CD8-positive, alpha-beta memory T cell (primary cell): ENCODE measurements at regions not wholly inside any gene's neighbourhood (a gene's known extent, or its start where the extent isn't known, plus 50 kb on each side); places are given as distances from the start of the nearest gene placed in this dataset.
A peak's percentile ranks its signal among the peaks of the same experiment; 100 is the strongest.
"Not testable (repeated sequence)": the region's sequence is repeated elsewhere in the genome, so short reads cannot be mapped to it uniquely, and the experiment has no call there.

Experiments
- CTCF ChIA-PET: fragments of 350-600 bp; sonication (Branson Sonifier 250); formaldehyde crosslinking; loops from one replicate; lab custom pipeline; 2021; ENCODE audit warnings: antibody characterized with exemption; lab: Charles Lee
- POLR2A ChIA-PET: fragments of 350-600 bp; sonication (Branson Sonifier 250); formaldehyde crosslinking; loops from one replicate; lab custom pipeline; 2021; ENCODE audit warnings: antibody characterized with exemption; lab: Charles Lee
- DNase-seq, 5 donors: peaks; one replicate each; pipeline versions ENCODE4 v3.0.0 to v3.0.0-alpha.2; 2020 to 2022; ENCODE audit warnings: mixed read lengths in 1 of 5
- H3K27ac ChIP-seq: one replicate; pipeline ENCODE4 v1.7.0; 2013; ENCODE audit warnings: low read depth, mild to moderate bottlenecking, low read length, moderate library complexity
- H3K27me3 ChIP-seq: 2 replicates; pipeline ENCODE4 v1.7.0; 2013; ENCODE audit warnings: low read length, mild to moderate bottlenecking; ENCODE audit not compliant: insufficient read depth, poor library complexity, severe bottlenecking
- H3K36me3 ChIP-seq: 2 replicates; pipeline ENCODE4 v1.7.0; 2013; ENCODE audit warnings: mild to moderate bottlenecking, low read length, moderate library complexity; ENCODE audit not compliant: insufficient read depth
- H3K4me1 ChIP-seq: 2 replicates; pipeline ENCODE4 v1.7.0; 2013; ENCODE audit warnings: mild to moderate bottlenecking, low read length, moderate library complexity; ENCODE audit not compliant: insufficient read depth
- H3K4me3 ChIP-seq: 2 replicates; pipeline ENCODE4 v1.7.0; 2013; ENCODE audit warnings: mild to moderate bottlenecking, low read length
- H3K9me3 ChIP-seq: 2 replicates; pipeline ENCODE4 v1.7.0; 2013; ENCODE audit warnings: mild to moderate bottlenecking, low read length
- H3K27ac Mint-ChIP-seq, 8 donors: one replicate each; pipeline ENCODE4 v1.8.0; 2020 to 2021; ENCODE audit warnings: mixed read lengths in 8 of 8, mild to moderate bottlenecking in 6 of 8, inconsistent platforms in 3 of 8, moderate library complexity in 3 of 8
- H3K27me3 Mint-ChIP-seq, 2 donors: one replicate each; pipeline ENCODE4 v1.8.0; 2020 to 2021; ENCODE audit warnings: mixed read lengths in 2 of 2, mild to moderate bottlenecking in 1 of 2, moderate library complexity in 1 of 2
- H3K36me3 Mint-ChIP-seq, 3 donors: one replicate each; pipeline ENCODE4 v1.8.0; 2020 to 2021; ENCODE audit warnings: mixed read lengths in 3 of 3, inconsistent platforms in 1 of 3, mild to moderate bottlenecking in 1 of 3
- H3K4me1 Mint-ChIP-seq, 3 donors: one replicate each; pipeline ENCODE4 v1.8.0; 2020 to 2021; ENCODE audit warnings: mixed read lengths in 3 of 3, inconsistent platforms in 1 of 3, mild to moderate bottlenecking in 1 of 3
- H3K4me3 Mint-ChIP-seq, 7 donors: one replicate each; pipeline ENCODE4 v1.8.0; 2020 to 2021; ENCODE audit warnings: mixed read lengths in 7 of 7, mild to moderate bottlenecking in 6 of 7, moderate library complexity in 4 of 7, inconsistent platforms in 2 of 7
- H3K9me3 Mint-ChIP-seq, 5 donors: one replicate each; pipeline ENCODE4 v1.8.0; 2020 to 2022; ENCODE audit warnings: mixed read lengths in 5 of 5, mild to moderate bottlenecking in 3 of 5, moderate library complexity in 2 of 5, inconsistent platforms in 1 of 5

GRCh38 chr2:434625-435024 lies 146.7 kb upstream of the ALKAL2 start:
- H3K4me3 ChIP-seq: no peak overlapping the region
- H3K4me1 Mint-ChIP-seq: peaks cover 48 to 59% (median 53%) of the 10 kb centered on the region in 3 donors
- no peaks in the 10 kb centered on the region for H3K27me3 ChIP-seq
- H3K4me1 ChIP-seq: peaks cover 36% of the 10 kb centered on the region
- peak overlapping the region in 4 of 8 donors; percentile 24 to 90 (median 79) for H3K27ac Mint-ChIP-seq
- POLR2A ChIA-PET: no interaction called here
- H3K4me3 Mint-ChIP-seq: no peak overlapping the region
- no peaks in the 10 kb centered on the region for H3K9me3 ChIP-seq
- no peaks in the 10 kb centered on the region for H3K36me3 ChIP-seq
- no peak overlapping the region for H3K27ac ChIP-seq
- no peaks in the 10 kb centered on the region for H3K27me3 Mint-ChIP-seq
- peaks cover 0 to under 1% (median 0%) of the 10 kb centered on the region in 3 donors for H3K36me3 Mint-ChIP-seq
- H3K9me3 Mint-ChIP-seq: peaks cover 0 to 2% (median 0%) of the 10 kb centered on the region in 5 donors
- CTCF ChIA-PET: interaction anchor here (1.8 kb wide), 1 partner anchor 40 kb away, joined by 4 read pairs; no protein-coding TSS in a partner anchor
- DNase-seq: no peak

DNA sequence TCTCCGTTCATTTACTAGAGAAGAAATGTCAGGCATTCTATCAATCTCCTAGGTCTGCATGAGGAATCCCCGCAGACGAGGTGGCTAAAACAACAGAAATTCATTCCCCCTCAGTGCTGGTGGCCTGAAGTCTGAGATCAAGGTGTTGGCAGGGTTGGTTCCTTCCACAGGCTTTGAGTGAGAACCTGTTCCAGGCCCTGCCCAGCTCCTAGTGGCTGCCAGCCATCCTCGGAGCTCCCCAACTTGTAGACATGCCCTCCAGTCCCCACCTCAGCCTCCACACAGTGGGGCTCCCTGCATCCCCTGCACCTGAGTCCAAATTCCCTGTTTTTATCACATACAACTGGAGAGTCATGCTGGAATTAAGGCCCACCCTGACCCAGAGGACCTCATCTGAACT lies 145.3 kb upstream of the ALKAL2 start:
- H3K27me3 Mint-ChIP-seq: no peaks in the 10 kb centered on the region
- Histone ChIP-seq H3K4me3 (no peak overlapping the region), H3K36me3 (no peaks in the 10 kb centered on the region), H3K27ac (no peak overlapping the region), H3K27me3 (no peaks in the 10 kb centered on the region), H3K9me3 (no peaks in the 10 kb centered on the region), H3K4me1 (peaks cover 39% of the 10 kb centered on the region)
- DNase-seq: no peak
- peaks cover 42 to 59% (median 50%) of the 10 kb centered on the region in 3 donors for H3K4me1 Mint-ChIP-seq
- peak overlapping the region in 3 of 8 donors; percentile 37 to 90 (median 50) for H3K27ac Mint-ChIP-seq
- POLR2A ChIA-PET: no interaction called here
- peaks cover 0 to 7% (median 0%) of the 10 kb centered on the region in 3 donors for H3K36me3 Mint-ChIP-seq
- H3K4me3 Mint-ChIP-seq: peak overlapping the region in 1 of 7 donors; percentile 23
- H3K9me3 Mint-ChIP-seq: no peaks in the 10 kb centered on the region
- CTCF ChIA-PET: no interaction called here

GRCh38 chr2:430291-431040 lies 142.6 kb upstream of the ALKAL2 start:
- peak in 1 of 5 donors; percentile 14 for DNase-seq
- peaks cover 0 to 7% (median 0%) of the 10 kb centered on the region in 3 donors for H3K36me3 Mint-ChIP-seq
- H3K27me3 Mint-ChIP-seq: no peaks in the 10 kb centered on the region
- peak overlapping the region; percentile 72 to 99 (median 96) for H3K27ac Mint-ChIP-seq
- no peaks in the 10 kb centered on the region for H3K9me3 Mint-ChIP-seq
- no peaks in the 10 kb centered on the region for H3K27me3 ChIP-seq
- H3K4me3 Mint-ChIP-seq: peak overlapping the region; percentile 74 to 86 (median 81)
- H3K4me1 ChIP-seq: peaks cover 25% of the 10 kb centered on the region
- peaks cover 31 to 44% (median 36%) of the 10 kb centered on the region in 3 donors for H3K4me1 Mint-ChIP-seq
- no peaks in the 10 kb centered on the region for H3K9me3 ChIP-seq
- H3K27ac ChIP-seq: peak overlapping the region; percentile 42
- CTCF ChIA-PET: interaction anchor here (0.8 to 1.4 kb wide), 3 partner anchors 8 to 40 kb away, joined by 4 to 6 read pairs (median 4); no protein-coding TSS in a partner anchor
- peak overlapping the region; percentile 59 for H3K4me3 ChIP-seq
- POLR2A ChIA-PET: interaction anchor here (0.7 to 1.2 kb wide), 2 partner anchors 8 to 154 kb away, joined by 3 to 4 read pairs; no protein-coding TSS in a partner anchor
- H3K36me3 ChIP-seq: no peaks in the 10 kb centered on the region

DNA sequence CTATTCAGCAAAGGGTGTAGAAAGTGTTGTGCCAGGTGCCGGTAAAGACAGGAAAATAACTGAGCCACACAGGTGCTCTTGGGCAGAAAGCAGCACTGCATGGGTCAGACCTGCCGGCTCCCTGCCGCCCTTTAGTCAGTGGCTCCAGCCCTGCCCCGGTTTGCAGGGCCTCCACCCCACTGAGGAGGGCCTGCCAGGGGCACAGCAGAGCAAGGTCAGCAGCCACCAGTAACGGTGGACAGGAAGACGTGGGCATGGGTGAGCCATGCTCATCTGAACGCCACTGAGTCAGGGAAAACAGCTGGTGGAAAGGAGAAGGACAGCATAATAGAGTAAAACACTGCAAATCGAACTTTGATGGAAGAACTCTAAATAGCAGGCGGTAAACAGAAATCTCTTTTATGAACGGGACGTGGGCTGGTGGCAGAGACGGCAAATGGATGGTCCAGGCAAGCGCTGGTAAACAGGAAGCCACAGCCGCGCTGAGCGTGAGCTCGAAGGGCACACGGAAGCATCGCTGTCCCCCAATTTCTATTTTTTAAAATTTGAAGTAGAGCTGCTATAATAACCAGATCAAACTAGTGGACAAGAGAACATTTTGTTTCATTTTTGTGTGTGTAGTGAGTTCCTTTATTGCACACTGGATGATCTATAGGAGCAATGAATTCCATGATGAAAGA lies 141.8 kb upstream of the ALKAL2 start:
- peaks cover 0 to 7% (median 0%) of the 10 kb centered on the region in 3 donors for H3K36me3 Mint-ChIP-seq
- H3K27ac ChIP-seq: peak overlapping the region; percentile 42
- ChIA-PET CTCF (interaction anchor here (0.8 to 1.4 kb wide), 3 partner anchors 8 to 41 kb away, joined by 4 to 6 read pairs (median 4); no protein-coding TSS in a partner anchor), POLR2A (interaction anchor here (0.7 to 1.2 kb wide), 2 partner anchors 8 to 155 kb away, joined by 3 to 4 read pairs; no protein-coding TSS in a partner anchor)
- peaks cover 31 to 42% (median 33%) of the 10 kb centered on the region in 3 donors for H3K4me1 Mint-ChIP-seq
- peak overlapping the region; percentile 72 to 99 (median 96) for H3K27ac Mint-ChIP-seq
- peak overlapping the region; percentile 74 to 86 (median 81) for H3K4me3 Mint-ChIP-seq
- H3K27me3 Mint-ChIP-seq: peaks cover 0 to under 1% of the 10 kb centered on the region in 2 donors
- no peaks in the 10 kb centered on the region for H3K27me3 ChIP-seq
- H3K36me3 ChIP-seq: no peaks in the 10 kb centered on the region
- H3K9me3 ChIP-seq: no peaks in the 10 kb centered on the region
- peak in 3 of 5 donors; percentile 20 to 60 (median 37) for DNase-seq
- H3K9me3 Mint-ChIP-seq: no peaks in the 10 kb centered on the region
- H3K4me3 ChIP-seq: peak overlapping the region; percentile 59
- H3K4me1 ChIP-seq: peaks cover 25% of the 10 kb centered on the region

DNA sequence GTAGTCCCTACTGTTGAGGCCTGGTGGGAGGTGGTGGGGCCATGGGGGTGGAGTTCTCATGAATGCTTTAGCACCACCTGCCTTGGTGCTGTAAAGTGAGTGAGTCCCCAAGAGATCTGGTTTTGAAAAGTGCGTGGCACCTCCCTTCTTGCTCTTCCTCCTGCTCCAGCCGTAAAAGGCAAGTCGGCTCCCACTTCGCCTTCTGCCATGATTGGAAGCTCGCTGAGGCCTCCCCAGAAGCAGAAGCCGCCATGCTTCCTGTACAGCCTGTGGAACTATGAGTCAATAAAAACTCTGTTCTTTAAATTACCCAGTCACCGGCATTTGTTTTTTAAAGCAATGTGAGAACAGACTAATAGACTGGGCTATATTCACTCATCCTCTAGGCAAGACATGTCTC lies 141.3 kb upstream of the ALKAL2 start:
- Histone ChIP-seq H3K27ac (no peak overlapping the region), H3K4me3 (peak overlapping the region; percentile 59), H3K4me1 (peaks cover 25% of the 10 kb centered on the region), H3K27me3 (no peaks in the 10 kb centered on the region), H3K36me3 (no peaks in the 10 kb centered on the region), H3K9me3 (no peaks in the 10 kb centered on the region)
- ChIA-PET POLR2A (no interaction called here), CTCF (interaction anchor here (1.3 to 1.4 kb wide), 2 partner anchors 9 to 35 kb away, joined by 4 to 6 read pairs; no protein-coding TSS in a partner anchor)
- Mint-ChIP-seq H3K9me3 (no peaks in the 10 kb centered on the region), H3K4me3 (peak overlapping the region; percentile 74 to 86 (median 81)), H3K27me3 (peaks cover 0 to 3% of the 10 kb centered on the region in 2 donors), H3K36me3 (peaks cover 0 to 7% (median 0%) of the 10 kb centered on the region in 3 donors), H3K27ac (peak overlapping the region; percentile 72 to 99 (median 96)), H3K4me1 (peaks cover 29 to 36% (median 29%) of the 10 kb centered on the region in 3 donors)
- no peak for DNase-seq

- H3K27me3 ChIP-seq: no peaks in the 10 kb centered on the region
- ChIA-PET CTCF (no interaction called here), POLR2A (no interaction called here)
- peaks cover 0 to 7% (median 0%) of the 10 kb centered on the region in 3 donors for H3K36me3 Mint-ChIP-seq
- H3K27me3 Mint-ChIP-seq: peaks cover 0 to 3% of the 10 kb centered on the region in 2 donors
- H3K9me3 Mint-ChIP-seq: no peaks in the 10 kb centered on the region
- DNase-seq: no peak
- H3K9me3 ChIP-seq: no peaks in the 10 kb centered on the region
- H3K4me1 ChIP-seq: peaks cover 25% of the 10 kb centered on the region
- H3K36me3 ChIP-seq: no peaks in the 10 kb centered on the region
- H3K4me1 Mint-ChIP-seq: peaks cover 25 to 36% (median 27%) of the 10 kb centered on the region in 3 donors
- H3K27ac Mint-ChIP-seq: peak overlapping the region in 7 of 8 donors; percentile 72 to 99 (median 96)
- no peak overlapping the region for H3K4me3 ChIP-seq
- no peak overlapping the region for H3K27ac ChIP-seq
- H3K4me3 Mint-ChIP-seq: peak overlapping the region in 1 of 7 donors; percentile 85
Measured at GRCh38 chr2:428591-428990, 140.7 kb upstream of the ALKAL2 start.

- H3K27ac Mint-ChIP-seq, CTCF ChIA-PET, DNase-seq, H3K4me3 ChIP-seq, H3K4me3 Mint-ChIP-seq, H3K27me3 Mint-ChIP-seq, H3K36me3 ChIP-seq, H3K27ac ChIP-seq, H3K9me3 ChIP-seq, H3K9me3 Mint-ChIP-seq, H3K36me3 Mint-ChIP-seq, H3K27me3 ChIP-seq, POLR2A ChIA-PET: not testable (repeated sequence)
- H3K4me1 Mint-ChIP-seq: peaks cover 25 to 41% (median 27%) of the 10 kb centered on the region in 3 donors
- H3K4me1 ChIP-seq: peaks cover 25% of the 10 kb centered on the region
Measured at GRCh38 chr2:426696-427095, 138.8 kb upstream of the ALKAL2 start.
